Loucy (cell line): ENCODE measurements at regions not wholly inside any gene's neighbourhood (a gene's known extent, or its start where the extent isn't known, plus 50 kb on each side); places are given as distances from the start of the nearest gene placed in this dataset.

Experiments
- H2AFZ ChIP-seq: fragments of 200-600 bp; sonication (generic); 2 replicates; pipeline ENCODE4 v1.6.0; 2016; ENCODE audit warnings: antibody characterized with exemption, mild to moderate bottlenecking, low read length, moderate library complexity
- H3F3A ChIP-seq: fragments of 200-600 bp; 2 replicates; pipeline ENCODE4 v1.6.0; 2016; ENCODE audit warnings: antibody characterized with exemption, low read depth, mild to moderate bottlenecking
- H3K27me3 ChIP-seq: fragments of 200-600 bp; sonication (generic); 2 replicates; pipeline ENCODE4 v1.6.1; 2014; ENCODE audit warnings: low read length, mild to moderate bottlenecking; ENCODE audit not compliant: insufficient read depth, poor library complexity, severe bottlenecking
- H3K36me3 ChIP-seq: fragments of 200-600 bp; sonication (generic); 2 replicates; pipeline ENCODE4 v1.6.1; 2016; ENCODE audit warnings: low read length; ENCODE audit not compliant: insufficient read depth
- H3K4me1 ChIP-seq: fragments of 200-600 bp; sonication (generic); 2 replicates; pipeline ENCODE4 v1.5.1; 2014; ENCODE audit warnings: low read length, mild to moderate bottlenecking; ENCODE audit not compliant: insufficient read depth, poor library complexity, severe bottlenecking
- H3K4me2 ChIP-seq: fragments of 200-600 bp; sonication (generic); 2 replicates; pipeline ENCODE4 v1.6.0; 2014; ENCODE audit warnings: antibody characterized with exemption, low read length, low read depth, mild to moderate bottlenecking; ENCODE audit not compliant: poor library complexity, severe bottlenecking
- H3K4me3 ChIP-seq: fragments of 200-600 bp; sonication (generic); 2 replicates; pipeline ENCODE4 v1.5.1; 2014; ENCODE audit warnings: low read length, mild to moderate bottlenecking, mixed read lengths; ENCODE audit not compliant: poor library complexity, severe bottlenecking
- H3K79me2 ChIP-seq: fragments of 200-600 bp; sonication (generic); 2 replicates; pipeline ENCODE4 v1.6.1; 2014; ENCODE audit warnings: low read length; ENCODE audit not compliant: insufficient read depth
- H3K9ac ChIP-seq: fragments of 200-600 bp; sonication (generic); 2 replicates; pipeline ENCODE4 v1.6.0; 2014; ENCODE audit warnings: mild to moderate bottlenecking, low read depth, low read length, moderate library complexity; ENCODE audit not compliant: poor library complexity, severe bottlenecking
- H3K9me2 ChIP-seq: fragments of 200-600 bp; sonication (generic); replicated peaks from 2 replicates; pipeline ENCODE4 v1.6.1; 2016; ENCODE audit warnings: low read depth, low read length, mixed read lengths
- H3K9me3 ChIP-seq: fragments of 200-600 bp; sonication (generic); 2 replicates; pipeline ENCODE4 v1.6.1; 2014; ENCODE audit warnings: mild to moderate bottlenecking, antibody characterized with exemption, low read length, low read depth; ENCODE audit not compliant: insufficient read depth
- H4K20me1 ChIP-seq: fragments of 200-600 bp; sonication (generic); 2 replicates; pipeline ENCODE4 v1.6.0; 2014; ENCODE audit warnings: antibody characterized with exemption, low read length, mild to moderate bottlenecking; ENCODE audit not compliant: insufficient read depth, poor library complexity, severe bottlenecking
- EZH2phosphoT487 ChIP-seq: fragments of 200-600 bp; IDR thresholded peaks from 2 replicates; pipeline ENCODE4 v1.6.1; 2018; ENCODE audit warnings: antibody characterized with exemption, mild to moderate bottlenecking, moderate library complexity, borderline replicate concordance
- TF ChIP-seq, protein P1 (sequence below): fragments of 200-600 bp; sonication (generic); conservative IDR thresholded peaks from 2 replicates; pipeline ENCODE4 v1.5.1; 2014; ENCODE audit warnings: mild to moderate bottlenecking, antibody characterized with exemption, low read length

DNA sequence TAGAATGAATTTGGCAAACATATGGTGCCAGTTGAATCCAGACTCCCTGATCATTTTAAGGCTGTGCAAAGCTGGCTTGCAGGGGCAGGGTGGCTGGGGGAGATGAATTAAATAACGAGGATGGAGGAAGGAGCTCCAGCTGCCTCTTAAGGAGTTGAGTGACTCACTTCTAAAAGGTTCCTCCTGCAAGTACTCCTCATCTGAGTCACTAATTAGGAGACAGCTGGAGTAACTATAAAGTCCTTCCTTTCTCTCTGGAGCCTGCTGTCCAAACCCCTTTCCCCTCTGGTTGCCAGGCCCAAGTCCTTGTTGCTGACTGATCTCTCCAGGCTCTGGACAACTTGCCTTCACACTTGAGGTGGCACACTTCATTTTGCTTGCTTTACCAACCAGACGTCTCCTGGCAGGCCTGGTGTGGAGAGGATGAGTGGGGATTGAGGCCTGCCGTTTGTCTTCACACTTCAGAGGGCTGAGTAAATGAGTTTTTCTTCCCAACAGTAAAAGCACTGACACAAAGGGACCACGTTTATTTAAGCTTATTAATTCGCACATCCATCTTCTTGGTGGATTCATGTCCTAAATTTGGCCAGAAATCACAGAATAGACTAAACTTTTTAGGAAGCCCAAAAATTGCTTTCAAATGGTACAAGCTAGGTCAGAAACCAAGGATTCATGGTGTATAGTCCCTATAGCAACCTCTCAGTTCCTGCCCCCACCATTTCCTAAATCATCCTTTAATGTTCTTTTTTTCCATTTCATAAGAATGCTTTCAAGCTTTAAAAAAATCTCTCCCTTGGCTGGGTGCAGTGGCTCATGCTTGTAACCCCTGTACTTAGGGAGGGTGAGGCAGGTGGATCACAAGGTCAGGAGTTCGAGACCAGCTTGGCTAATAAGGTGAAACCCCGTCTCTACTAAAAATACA, 90.5 kb upstream of the MYRIP start:
- Histone ChIP-seq H3K27me3 (no peaks in the 10 kb centered on the region), H4K20me1 (no peaks in the 10 kb centered on the region), H3K9ac (no peak overlapping the region), H2AFZ (no peak overlapping the region), H3K4me2 (no peak overlapping the region), H3K36me3 (no peaks in the 10 kb centered on the region), H3K4me1 (no peaks in the 10 kb centered on the region), H3K9me2 (no peaks in the 10 kb centered on the region), H3K79me2 (no peaks in the 10 kb centered on the region), H3F3A (no peaks in the 10 kb centered on the region), H3K9me3 (no peaks in the 10 kb centered on the region), H3K4me3 (no peak overlapping the region)
- TF ChIP-seq, protein P1, sequence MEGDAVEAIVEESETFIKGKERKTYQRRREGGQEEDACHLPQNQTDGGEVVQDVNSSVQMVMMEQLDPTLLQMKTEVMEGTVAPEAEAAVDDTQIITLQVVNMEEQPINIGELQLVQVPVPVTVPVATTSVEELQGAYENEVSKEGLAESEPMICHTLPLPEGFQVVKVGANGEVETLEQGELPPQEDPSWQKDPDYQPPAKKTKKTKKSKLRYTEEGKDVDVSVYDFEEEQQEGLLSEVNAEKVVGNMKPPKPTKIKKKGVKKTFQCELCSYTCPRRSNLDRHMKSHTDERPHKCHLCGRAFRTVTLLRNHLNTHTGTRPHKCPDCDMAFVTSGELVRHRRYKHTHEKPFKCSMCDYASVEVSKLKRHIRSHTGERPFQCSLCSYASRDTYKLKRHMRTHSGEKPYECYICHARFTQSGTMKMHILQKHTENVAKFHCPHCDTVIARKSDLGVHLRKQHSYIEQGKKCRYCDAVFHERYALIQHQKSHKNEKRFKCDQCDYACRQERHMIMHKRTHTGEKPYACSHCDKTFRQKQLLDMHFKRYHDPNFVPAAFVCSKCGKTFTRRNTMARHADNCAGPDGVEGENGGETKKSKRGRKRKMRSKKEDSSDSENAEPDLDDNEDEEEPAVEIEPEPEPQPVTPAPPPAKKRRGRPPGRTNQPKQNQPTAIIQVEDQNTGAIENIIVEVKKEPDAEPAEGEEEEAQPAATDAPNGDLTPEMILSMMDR: no peak
- TF ChIP-seq EZH2phosphoT487: no peak

DNA sequence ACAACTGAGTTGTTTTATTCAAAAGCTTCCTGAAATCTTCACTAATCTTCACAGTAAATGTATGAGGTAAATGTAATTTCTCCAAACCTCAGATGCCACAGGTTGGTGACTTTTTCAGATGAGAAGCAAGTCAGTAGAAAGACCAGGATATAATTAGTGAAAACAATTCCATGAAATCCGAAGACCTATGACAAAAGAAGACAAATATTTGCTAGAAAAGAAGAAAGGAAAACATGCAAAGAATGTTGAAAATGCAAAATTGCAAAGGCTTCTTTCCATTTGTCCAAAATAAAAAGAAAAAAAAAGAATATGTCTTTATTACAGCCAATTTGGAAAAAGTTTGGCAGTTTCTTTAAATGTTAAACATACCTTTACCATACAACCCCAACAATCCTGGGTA, 88.3 kb upstream of the MYRIP start:
- Histone ChIP-seq H2AFZ (no peak overlapping the region), H3K4me3 (no peak overlapping the region), H3K4me1 (no peaks in the 10 kb centered on the region), H3K9ac (no peak overlapping the region), H3K27me3 (no peaks in the 10 kb centered on the region), H3F3A (no peaks in the 10 kb centered on the region), H3K9me3 (no peaks in the 10 kb centered on the region), H3K4me2 (no peak overlapping the region), H3K36me3 (no peaks in the 10 kb centered on the region), H3K79me2 (no peaks in the 10 kb centered on the region), H4K20me1 (no peaks in the 10 kb centered on the region), H3K9me2 (no peaks in the 10 kb centered on the region)
- TF ChIP-seq, protein P1: no peak
- TF ChIP-seq EZH2phosphoT487: no peak

DNA sequence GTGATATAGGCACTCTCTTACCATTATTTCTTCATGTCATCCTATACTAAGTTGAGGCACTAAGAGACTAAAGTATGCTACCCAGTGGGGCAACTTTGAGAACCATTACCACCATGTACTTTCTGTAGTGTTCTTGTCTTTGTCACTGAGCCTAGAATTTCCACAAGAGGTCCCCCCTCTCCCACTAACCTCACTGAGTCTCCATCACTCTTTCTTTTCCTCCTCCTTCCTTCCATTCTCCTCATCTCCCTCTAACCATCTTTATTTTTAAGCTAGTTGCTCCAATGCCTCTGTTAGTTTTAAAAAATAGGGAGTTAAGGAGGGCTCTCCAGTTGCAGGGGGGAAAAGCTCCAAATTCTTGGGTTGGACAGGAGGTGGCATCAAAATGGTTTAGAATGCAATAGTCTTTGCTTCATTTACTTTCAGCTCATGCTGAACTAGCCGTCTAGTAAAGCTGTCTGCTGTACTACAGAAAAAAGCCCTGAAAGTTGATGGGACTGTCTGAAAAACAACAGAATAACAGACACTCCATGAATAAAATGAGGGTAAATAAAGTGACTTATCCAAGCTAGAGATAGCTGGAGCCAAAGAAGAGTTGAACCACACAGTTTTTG, 85.1 kb upstream of the MYRIP start:
- H3K36me3 ChIP-seq: no peaks in the 10 kb centered on the region
- H3K9me2 ChIP-seq: no peaks in the 10 kb centered on the region
- H3K9ac ChIP-seq: no peak overlapping the region
- no peak overlapping the region for H3K4me2 ChIP-seq
- H3K4me1 ChIP-seq: no peaks in the 10 kb centered on the region
- no peaks in the 10 kb centered on the region for H3K79me2 ChIP-seq
- no peaks in the 10 kb centered on the region for H3K27me3 ChIP-seq
- TF ChIP-seq, protein P1: peak; percentile 71
- TF ChIP-seq EZH2phosphoT487: no peak
- H4K20me1 ChIP-seq: no peaks in the 10 kb centered on the region
- no peak overlapping the region for H3K4me3 ChIP-seq
- H2AFZ ChIP-seq: 0 out of 2 replicates have a peak overlapping the region, but pooled peaks have one; percentile 14
- no peaks in the 10 kb centered on the region for H3K9me3 ChIP-seq
- no peaks in the 10 kb centered on the region for H3F3A ChIP-seq
